ENCODE measurements at regions not wholly inside any gene's neighbourhood (a gene's known extent, or its start where the extent isn't known, plus 50 kb on each side); places are given as distances from the start of the nearest gene placed in this dataset.

GRCh38 chr15:95068701-95069521 is 837.5 kb downstream of the MCTP2 start:
- H3K4me3 Mint-ChIP-seq = no peak overlapping the region
- Histone ChIP-seq H3K4me1 (ENCODE audit: insufficient read depth) (no peaks in the 10 kb centered on the region), H2AFZ (no peak overlapping the region), H3K9me2 (ENCODE audit: insufficient read depth) (peaks cover 5% of the 10 kb centered on the region; the same call in 1 of the 2 replicates), H4K20me1 (replicated peaks; ENCODE audit: insufficient read depth) (no peaks in the 10 kb centered on the region), H3F3A (replicated peaks; ENCODE audit: low read depth) (no peaks in the 10 kb centered on the region), H3K27me3 (ENCODE audit: insufficient read depth) (no peaks in the 10 kb centered on the region), H3K4me2 (no peak overlapping the region), H3K27ac (ENCODE audit: low read depth) (no peak overlapping the region), H3K79me2 (replicated peaks; ENCODE audit: insufficient read depth) (no peaks in the 10 kb centered on the region), H3K4me3 (no peak overlapping the region), H3K36me3 (ENCODE audit: insufficient read depth) (peaks cover 6% of the 10 kb centered on the region; the same call in 1 of the 2 replicates)
- H3K4me1 Mint-ChIP-seq = no peaks in the 10 kb centered on the region
- DNase-seq (ENCODE audit: low spot score) (no peak), ATAC-seq (no peak)
- H3K27ac Mint-ChIP-seq = no peak overlapping the region
- no peaks in the 10 kb centered on the region for H3K27me3 Mint-ChIP-seq (ENCODE audit: insufficient read depth, low read depth, poor library complexity)
- H3K9me3 Mint-ChIP-seq = peaks cover 16% of the 10 kb centered on the region
- peaks cover 11% of the 10 kb centered on the region for H3K36me3 Mint-ChIP-seq (ENCODE audit: low read depth)
- no peak for TF ChIP-seq ZNF331 (CRISPR knock-in tag; IDR thresholded peaks at IDR 0.05; ENCODE audit: low read depth)

DNA sequence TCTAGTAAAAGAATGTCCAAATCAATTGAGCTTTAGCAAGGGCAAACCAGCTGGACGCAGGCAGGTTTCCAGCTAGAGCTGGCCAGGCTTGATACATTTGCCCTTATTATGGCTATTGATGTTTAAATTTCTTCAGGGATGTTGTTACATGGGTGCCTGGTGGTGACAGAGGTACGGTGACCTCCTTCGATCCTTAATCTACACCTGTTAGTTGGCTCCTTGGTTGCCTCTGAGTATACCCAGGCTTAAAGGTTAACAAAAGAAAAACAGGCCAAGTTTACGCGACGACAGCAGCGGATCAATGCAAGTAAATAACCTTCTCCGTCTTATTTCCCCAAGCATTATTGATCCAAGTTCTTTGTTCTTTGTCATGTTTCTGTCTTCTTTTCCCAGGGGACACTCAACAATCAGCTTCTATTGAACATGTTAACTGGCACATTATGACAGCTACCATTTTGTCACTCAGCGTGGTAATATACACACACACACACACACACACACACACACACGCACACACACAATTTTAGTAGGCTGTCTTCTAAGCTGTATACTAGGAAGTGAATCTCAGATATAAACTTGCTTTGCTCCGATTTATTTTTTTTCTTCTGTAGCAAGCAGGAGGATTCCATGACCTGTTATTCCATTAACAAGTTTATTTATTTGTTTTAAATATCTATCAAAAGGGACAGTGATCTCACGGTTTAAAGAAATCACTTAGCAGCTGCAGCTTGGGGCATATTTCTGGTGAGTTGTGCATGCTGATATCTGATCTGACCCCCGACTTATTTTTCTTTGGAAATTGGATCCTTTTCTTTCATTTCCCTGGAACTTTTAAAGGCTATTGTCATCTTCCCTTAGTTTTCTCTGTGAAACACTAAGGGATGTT is 844.7 kb downstream of the MCTP2 start:
- Histone ChIP-seq H3K4me3 (no peak overlapping the region), H3K4me1 (ENCODE audit: insufficient read depth) (no peaks in the 10 kb centered on the region), H3F3A (replicated peaks; ENCODE audit: low read depth) (no peaks in the 10 kb centered on the region), H3K4me2 (no peak overlapping the region), H3K79me2 (replicated peaks; ENCODE audit: insufficient read depth) (no peaks in the 10 kb centered on the region), H3K27ac (ENCODE audit: low read depth) (no peak overlapping the region), H2AFZ (no peak overlapping the region), H4K20me1 (replicated peaks; ENCODE audit: insufficient read depth) (no peaks in the 10 kb centered on the region), H3K27me3 (ENCODE audit: insufficient read depth) (no peaks in the 10 kb centered on the region), H3K9me2 (ENCODE audit: insufficient read depth) (0 out of 2 replicates have a peak, but pooled peaks cover 12% of the 10 kb centered on the region), H3K36me3 (ENCODE audit: insufficient read depth) (no peaks in the 10 kb centered on the region)
- no peaks in the 10 kb centered on the region for H3K9me3 Mint-ChIP-seq
- no peak overlapping the region for H3K4me3 Mint-ChIP-seq
- ATAC-seq = no peak
- no peaks in the 10 kb centered on the region for H3K36me3 Mint-ChIP-seq (ENCODE audit: low read depth)
- no peak overlapping the region for H3K27ac Mint-ChIP-seq
- DNase-seq (ENCODE audit: low spot score) = no peak
- no peaks in the 10 kb centered on the region for H3K4me1 Mint-ChIP-seq
- H3K27me3 Mint-ChIP-seq (ENCODE audit: insufficient read depth, low read depth, poor library complexity) = no peaks in the 10 kb centered on the region
- no peak for TF ChIP-seq ZNF114 (CRISPR knock-in tag; IDR thresholded peaks at IDR 0.05)
- no peak for TF ChIP-seq STAT1 (IDR thresholded peaks at IDR 0.05; ENCODE audit: unreplicated experiment)
- TF ChIP-seq EZH2phosphoT487 (IDR thresholded peaks at IDR 0.05; ENCODE audit: unreplicated experiment) = no peak
- TF ChIP-seq ZNF331 (CRISPR knock-in tag; IDR thresholded peaks at IDR 0.05; ENCODE audit: low read depth) = no peak
- TF ChIP-seq EZH2 (IDR thresholded peaks at IDR 0.05; ENCODE audit: low read depth, unreplicated experiment) = no peak
- TF ChIP-seq, protein P1, sequence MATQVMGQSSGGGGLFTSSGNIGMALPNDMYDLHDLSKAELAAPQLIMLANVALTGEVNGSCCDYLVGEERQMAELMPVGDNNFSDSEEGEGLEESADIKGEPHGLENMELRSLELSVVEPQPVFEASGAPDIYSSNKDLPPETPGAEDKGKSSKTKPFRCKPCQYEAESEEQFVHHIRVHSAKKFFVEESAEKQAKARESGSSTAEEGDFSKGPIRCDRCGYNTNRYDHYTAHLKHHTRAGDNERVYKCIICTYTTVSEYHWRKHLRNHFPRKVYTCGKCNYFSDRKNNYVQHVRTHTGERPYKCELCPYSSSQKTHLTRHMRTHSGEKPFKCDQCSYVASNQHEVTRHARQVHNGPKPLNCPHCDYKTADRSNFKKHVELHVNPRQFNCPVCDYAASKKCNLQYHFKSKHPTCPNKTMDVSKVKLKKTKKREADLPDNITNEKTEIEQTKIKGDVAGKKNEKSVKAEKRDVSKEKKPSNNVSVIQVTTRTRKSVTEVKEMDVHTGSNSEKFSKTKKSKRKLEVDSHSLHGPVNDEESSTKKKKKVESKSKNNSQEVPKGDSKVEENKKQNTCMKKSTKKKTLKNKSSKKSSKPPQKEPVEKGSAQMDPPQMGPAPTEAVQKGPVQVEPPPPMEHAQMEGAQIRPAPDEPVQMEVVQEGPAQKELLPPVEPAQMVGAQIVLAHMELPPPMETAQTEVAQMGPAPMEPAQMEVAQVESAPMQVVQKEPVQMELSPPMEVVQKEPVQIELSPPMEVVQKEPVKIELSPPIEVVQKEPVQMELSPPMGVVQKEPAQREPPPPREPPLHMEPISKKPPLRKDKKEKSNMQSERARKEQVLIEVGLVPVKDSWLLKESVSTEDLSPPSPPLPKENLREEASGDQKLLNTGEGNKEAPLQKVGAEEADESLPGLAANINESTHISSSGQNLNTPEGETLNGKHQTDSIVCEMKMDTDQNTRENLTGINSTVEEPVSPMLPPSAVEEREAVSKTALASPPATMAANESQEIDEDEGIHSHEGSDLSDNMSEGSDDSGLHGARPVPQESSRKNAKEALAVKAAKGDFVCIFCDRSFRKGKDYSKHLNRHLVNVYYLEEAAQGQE (IDR thresholded peaks at IDR 0.05; ENCODE audit: unreplicated experiment) = no peak
- TF ChIP-seq, protein P2, sequence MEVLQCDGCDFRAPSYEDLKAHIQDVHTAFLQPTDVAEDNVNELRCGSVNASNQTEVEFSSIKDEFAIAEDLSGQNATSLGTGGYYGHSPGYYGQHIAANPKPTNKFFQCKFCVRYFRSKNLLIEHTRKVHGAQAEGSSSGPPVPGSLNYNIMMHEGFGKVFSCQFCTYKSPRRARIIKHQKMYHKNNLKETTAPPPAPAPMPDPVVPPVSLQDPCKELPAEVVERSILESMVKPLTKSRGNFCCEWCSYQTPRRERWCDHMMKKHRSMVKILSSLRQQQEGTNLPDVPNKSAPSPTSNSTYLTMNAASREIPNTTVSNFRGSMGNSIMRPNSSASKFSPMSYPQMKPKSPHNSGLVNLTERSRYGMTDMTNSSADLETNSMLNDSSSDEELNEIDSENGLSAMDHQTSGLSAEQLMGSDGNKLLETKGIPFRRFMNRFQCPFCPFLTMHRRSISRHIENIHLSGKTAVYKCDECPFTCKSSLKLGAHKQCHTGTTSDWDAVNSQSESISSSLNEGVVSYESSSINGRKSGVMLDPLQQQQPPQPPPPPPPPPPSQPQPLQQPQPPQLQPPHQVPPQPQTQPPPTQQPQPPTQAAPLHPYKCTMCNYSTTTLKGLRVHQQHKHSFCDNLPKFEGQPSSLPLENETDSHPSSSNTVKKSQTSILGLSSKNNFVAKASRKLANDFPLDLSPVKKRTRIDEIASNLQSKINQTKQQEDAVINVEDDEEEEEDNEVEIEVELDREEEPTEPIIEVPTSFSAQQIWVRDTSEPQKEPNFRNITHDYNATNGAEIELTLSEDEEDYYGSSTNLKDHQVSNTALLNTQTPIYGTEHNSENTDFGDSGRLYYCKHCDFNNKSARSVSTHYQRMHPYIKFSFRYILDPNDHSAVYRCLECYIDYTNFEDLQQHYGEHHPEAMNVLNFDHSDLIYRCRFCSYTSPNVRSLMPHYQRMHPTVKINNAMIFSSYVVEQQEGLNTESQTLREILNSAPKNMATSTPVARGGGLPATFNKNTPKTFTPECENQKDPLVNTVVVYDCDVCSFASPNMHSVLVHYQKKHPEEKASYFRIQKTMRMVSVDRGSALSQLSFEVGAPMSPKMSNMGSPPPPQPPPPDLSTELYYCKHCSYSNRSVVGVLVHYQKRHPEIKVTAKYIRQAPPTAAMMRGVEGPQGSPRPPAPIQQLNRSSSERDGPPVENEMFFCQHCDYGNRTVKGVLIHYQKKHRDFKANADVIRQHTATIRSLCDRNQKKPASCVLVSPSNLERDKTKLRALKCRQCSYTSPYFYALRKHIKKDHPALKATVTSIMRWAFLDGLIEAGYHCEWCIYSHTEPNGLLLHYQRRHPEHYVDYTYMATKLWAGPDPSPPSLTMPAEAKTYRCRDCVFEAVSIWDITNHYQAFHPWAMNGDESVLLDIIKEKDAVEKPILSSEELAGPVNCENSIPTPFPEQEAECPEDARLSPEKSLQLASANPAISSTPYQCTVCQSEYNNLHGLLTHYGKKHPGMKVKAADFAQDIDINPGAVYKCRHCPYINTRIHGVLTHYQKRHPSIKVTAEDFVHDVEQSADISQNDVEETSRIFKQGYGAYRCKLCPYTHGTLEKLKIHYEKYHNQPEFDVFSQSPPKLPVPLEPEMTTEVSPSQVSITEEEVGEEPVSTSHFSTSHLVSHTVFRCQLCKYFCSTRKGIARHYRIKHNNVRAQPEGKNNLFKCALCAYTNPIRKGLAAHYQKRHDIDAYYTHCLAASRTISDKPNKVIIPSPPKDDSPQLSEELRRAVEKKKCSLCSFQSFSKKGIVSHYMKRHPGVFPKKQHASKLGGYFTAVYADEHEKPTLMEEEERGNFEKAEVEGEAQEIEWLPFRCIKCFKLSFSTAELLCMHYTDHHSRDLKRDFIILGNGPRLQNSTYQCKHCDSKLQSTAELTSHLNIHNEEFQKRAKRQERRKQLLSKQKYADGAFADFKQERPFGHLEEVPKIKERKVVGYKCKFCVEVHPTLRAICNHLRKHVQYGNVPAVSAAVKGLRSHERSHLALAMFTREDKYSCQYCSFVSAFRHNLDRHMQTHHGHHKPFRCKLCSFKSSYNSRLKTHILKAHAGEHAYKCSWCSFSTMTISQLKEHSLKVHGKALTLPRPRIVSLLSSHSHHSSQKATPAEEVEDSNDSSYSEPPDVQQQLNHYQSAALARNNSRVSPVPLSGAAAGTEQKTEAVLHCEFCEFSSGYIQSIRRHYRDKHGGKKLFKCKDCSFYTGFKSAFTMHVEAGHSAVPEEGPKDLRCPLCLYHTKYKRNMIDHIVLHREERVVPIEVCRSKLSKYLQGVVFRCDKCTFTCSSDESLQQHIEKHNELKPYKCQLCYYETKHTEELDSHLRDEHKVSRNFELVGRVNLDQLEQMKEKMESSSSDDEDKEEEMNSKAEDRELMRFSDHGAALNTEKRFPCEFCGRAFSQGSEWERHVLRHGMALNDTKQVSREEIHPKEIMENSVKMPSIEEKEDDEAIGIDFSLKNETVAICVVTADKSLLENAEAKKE (CRISPR knock-in tag; IDR thresholded peaks at IDR 0.05) = no peak
- TF ChIP-seq POLR2AphosphoS5 (IDR thresholded peaks at IDR 0.05; ENCODE audit: low read depth) = no peak
